Spleen (tissue), 7 donors: ENCODE measurements at regions not wholly inside any gene's neighbourhood (a gene's known extent, or its start where the extent isn't known, plus 50 kb on each side); places are given as distances from the start of the nearest gene placed in this dataset.

Experiments
- CTCF ChIP-seq, 11 experiments: fragments of 200-600 bp in 7 of 11; fragments of 450-650 bp in 4 of 11; sonication (generic) in 4 of 11; IDR thresholded peaks in 8 of 11; conservative IDR thresholded peaks in 3 of 11; 1 replicate in 7 of 11; 2 replicates in 4 of 11; pipeline versions ENCODE4 v1.4.0 to v1.8.0; 2016 to 2021; ENCODE audit warnings: antibody characterized with exemption in 11 of 11, inconsistent platforms in 4 of 11, mild to moderate bottlenecking in 1 of 11
- POLR2A ChIP-seq, 3 donors: fragments of 450-650 bp; IDR thresholded peaks; one replicate each; pipeline ENCODE4 v1.5.1; 2017; ENCODE audit warnings: antibody characterized with exemption in 3 of 3, mild to moderate bottlenecking in 1 of 3
- POLR2AphosphoS5 ChIP-seq, 3 donors: sonication (generic); formaldehyde crosslinking; IDR thresholded peaks; one replicate each; pipeline ENCODE4 v1.5.1; 2017; ENCODE audit warnings: antibody characterized with exemption in 3 of 3
- donor health status: DM: no; HTN: no; CAD: no; lungs with moderate emphysema.
- donor health status: DM: no; HTN: no; CAD: no.
- donor health status: DM: no; HTN: no; CAD: no.

- TF ChIP-seq POLR2A (IDR thresholded peaks at IDR 0.05) (no peak), POLR2AphosphoS5 (IDR thresholded peaks at IDR 0.05) (no peak), CTCF (IDR thresholded peaks at IDR 0.05 in 8 of 11, conservative IDR thresholded peaks at IDR 0.05 in 3 of 11) (no peak)
Observed at GRCh38 chr2:13193900-13194299, 477.2 kb downstream of the TRIB2 start.
